Rectal smooth muscle tissue (tissue), 1 donor: ENCODE measurements at regions not wholly inside any gene's neighbourhood (a gene's known extent, or its start where the extent isn't known, plus 50 kb on each side); places are given as distances from the start of the nearest gene placed in this dataset.
"Not testable (repeated sequence)": the region's sequence is repeated elsewhere in the genome, so short reads cannot be mapped to it uniquely, and the experiment has no call there.

ENCODE experiments used
- H3K27ac ChIP-seq: one replicate; pipeline ENCODE4 v1.7.0; 2013; ENCODE audit warnings: low read depth, low read length, inconsistent platforms
- H3K27me3 ChIP-seq: one replicate; pipeline ENCODE4 v1.7.0; 2013; ENCODE audit warnings: low read length; ENCODE audit not compliant: control insufficient read depth, insufficient read depth
- H3K36me3 ChIP-seq: one replicate; pipeline ENCODE4 v1.7.0; 2013; ENCODE audit warnings: low read length; ENCODE audit not compliant: control insufficient read depth, insufficient read depth
- H3K4me1 ChIP-seq: one replicate; pipeline ENCODE4 v1.7.0; 2013; ENCODE audit warnings: low read length; ENCODE audit not compliant: control insufficient read depth, insufficient read depth
- H3K4me3 ChIP-seq: one replicate; pipeline ENCODE4 v1.7.0; 2013; ENCODE audit warnings: low read length
- H3K9ac ChIP-seq: one replicate; pipeline ENCODE4 v1.7.0; 2013; ENCODE audit warnings: low read length

GRCh38 chr4:147292604-147293313, 188.1 kb upstream of the EDNRA start:
- not testable (repeated sequence) for H3K27ac ChIP-seq, H3K36me3 ChIP-seq, H3K9ac ChIP-seq, H3K4me1 ChIP-seq, H3K27me3 ChIP-seq, H3K4me3 ChIP-seq

GRCh38 chr4:147293314-147293677, 187.6 kb upstream of the EDNRA start:
- H3K27ac ChIP-seq, H3K4me3 ChIP-seq, H3K9ac ChIP-seq, H3K36me3 ChIP-seq, H3K4me1 ChIP-seq, H3K27me3 ChIP-seq: not testable (repeated sequence)

GRCh38 chr4:147299205-147299604, 181.7 kb upstream of the EDNRA start:
- Histone ChIP-seq H3K27me3 (no peaks in the 10 kb centered on the region), H3K36me3 (no peaks in the 10 kb centered on the region), H3K27ac (no peak overlapping the region), H3K4me1 (no peaks in the 10 kb centered on the region), H3K4me3 (no peak overlapping the region), H3K9ac (no peak overlapping the region)

GRCh38 chr4:147303174-147303872, 177.6 kb upstream of the EDNRA start:
- Histone ChIP-seq H3K4me1 (no peaks in the 10 kb centered on the region), H3K4me3 (no peak overlapping the region), H3K27ac (no peak overlapping the region), H3K9ac (no peak overlapping the region), H3K36me3 (no peaks in the 10 kb centered on the region), H3K27me3 (no peaks in the 10 kb centered on the region)

- Histone ChIP-seq H3K36me3 (no peaks in the 10 kb centered on the region), H3K27ac (no peak overlapping the region), H3K4me1 (no peaks in the 10 kb centered on the region)
Measured at GRCh38 chr4:147303873-147304229, 177.0 kb upstream of the EDNRA start.

GRCh38 chr4:147307896-147308674, 172.8 kb upstream of the EDNRA start:
- H3K9ac ChIP-seq: no peak overlapping the region
- H3K4me3 ChIP-seq: no peak overlapping the region
- H3K4me1 ChIP-seq: no peaks in the 10 kb centered on the region
- H3K27ac ChIP-seq: no peak overlapping the region
- H3K27me3 ChIP-seq: no peaks in the 10 kb centered on the region
- H3K36me3 ChIP-seq: no peaks in the 10 kb centered on the region

More at GRCh38 chr4:147303873-147304229, 177.0 kb upstream of the EDNRA start:
- Histone ChIP-seq H3K9ac (no peak overlapping the region), H3K4me3 (no peak overlapping the region), H3K27me3 (no peaks in the 10 kb centered on the region)

GRCh38 chr4:147309434-147309833, 171.5 kb upstream of the EDNRA start:
- no peak overlapping the region for H3K4me3 ChIP-seq
- H3K27me3 ChIP-seq: no peaks in the 10 kb centered on the region
- no peaks in the 10 kb centered on the region for H3K36me3 ChIP-seq
- no peaks in the 10 kb centered on the region for H3K4me1 ChIP-seq
- no peak overlapping the region for H3K9ac ChIP-seq
- H3K27ac ChIP-seq: no peak overlapping the region

GRCh38 chr4:147310312-147310711, 170.6 kb upstream of the EDNRA start:
- no peak overlapping the region for H3K27ac ChIP-seq
- no peaks in the 10 kb centered on the region for H3K27me3 ChIP-seq
- no peak overlapping the region for H3K9ac ChIP-seq
- H3K4me1 ChIP-seq: no peaks in the 10 kb centered on the region
- no peaks in the 10 kb centered on the region for H3K36me3 ChIP-seq
- no peak overlapping the region for H3K4me3 ChIP-seq

GRCh38 chr4:147311956-147312355, 168.9 kb upstream of the EDNRA start:
- no peak overlapping the region for H3K27ac ChIP-seq
- H3K9ac ChIP-seq: no peak overlapping the region
- no peaks in the 10 kb centered on the region for H3K27me3 ChIP-seq
- no peak overlapping the region for H3K4me3 ChIP-seq
- no peaks in the 10 kb centered on the region for H3K36me3 ChIP-seq
- no peaks in the 10 kb centered on the region for H3K4me1 ChIP-seq

- Histone ChIP-seq H3K27ac (no peak overlapping the region), H3K27me3 (no peaks in the 10 kb centered on the region), H3K4me1 (no peaks in the 10 kb centered on the region), H3K4me3 (no peak overlapping the region), H3K36me3 (no peaks in the 10 kb centered on the region), H3K9ac (no peak overlapping the region)
Measured at GRCh38 chr4:147312376-147313046, 168.4 kb upstream of the EDNRA start.

- no peaks in the 10 kb centered on the region for H3K27me3 ChIP-seq
- H3K9ac ChIP-seq: no peak overlapping the region
- H3K4me3 ChIP-seq: no peak overlapping the region
- H3K36me3 ChIP-seq: no peaks in the 10 kb centered on the region
- H3K4me1 ChIP-seq: no peaks in the 10 kb centered on the region
- H3K27ac ChIP-seq: no peak overlapping the region
Measured at GRCh38 chr4:147313108-147313507, 167.8 kb upstream of the EDNRA start.

GRCh38 chr4:147318586-147318985, 162.3 kb upstream of the EDNRA start:
- Histone ChIP-seq H3K4me1 (no peaks in the 10 kb centered on the region), H3K9ac (no peak overlapping the region), H3K27ac (no peak overlapping the region), H3K36me3 (no peaks in the 10 kb centered on the region), H3K4me3 (no peak overlapping the region), H3K27me3 (no peaks in the 10 kb centered on the region)
